ENCODE measurements at regions not wholly inside any gene's neighbourhood (a gene's known extent, or its start where the extent isn't known, plus 50 kb on each side); places are given as distances from the start of the nearest gene placed in this dataset.

DNA sequence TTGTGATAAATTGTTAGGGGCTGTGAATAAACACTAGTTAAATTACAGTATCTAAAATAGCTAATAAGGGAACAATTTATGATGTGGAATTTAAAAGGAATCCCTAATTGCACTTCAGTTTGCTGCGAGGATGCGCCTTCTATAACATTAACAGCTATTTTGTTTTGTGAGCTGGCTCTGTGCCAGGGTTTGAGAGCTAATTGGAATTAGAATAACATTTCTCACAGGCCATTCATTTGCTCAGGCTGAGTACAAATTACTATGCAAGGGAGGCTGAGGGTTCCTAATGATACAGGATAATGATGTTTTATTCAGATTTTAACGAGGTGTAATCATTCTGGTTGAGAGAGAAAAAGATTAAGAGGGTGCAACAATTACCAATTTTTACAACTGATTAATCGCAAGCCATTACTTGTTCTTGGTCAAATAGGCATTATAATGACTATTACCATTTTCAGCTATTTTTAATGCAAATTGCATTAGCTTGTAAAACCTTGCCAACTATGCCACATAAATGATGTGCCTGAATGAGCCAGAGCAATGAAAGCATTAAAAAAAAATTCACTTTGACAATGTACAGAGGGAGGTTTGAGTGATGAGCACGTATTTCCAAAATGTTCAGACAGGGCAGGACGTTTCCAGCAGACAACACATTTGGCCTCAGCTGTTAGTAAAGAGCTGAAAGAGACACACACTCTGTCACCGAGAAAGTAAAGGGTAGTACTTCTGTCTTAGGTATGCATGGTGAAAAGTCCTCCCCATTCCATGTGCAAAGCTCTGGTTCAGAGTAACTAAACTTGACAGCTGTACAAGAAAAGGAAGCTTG is 576.5 kb downstream of the TLE1 start:
- Histone ChIP-seq H3K27me3 (no peaks in the 10 kb centered on the region), H3K9me3 (no peaks in the 10 kb centered on the region), H3K36me3 (no peaks in the 10 kb centered on the region), H3K27ac (peak overlapping the region in 1 of 2 donors; percentile 31), H3K4me1 (peaks cover 0 to 11% of the 10 kb centered on the region in 2 donors), H3K4me3 (no peak overlapping the region)
- TF ChIP-seq, protein P1, sequence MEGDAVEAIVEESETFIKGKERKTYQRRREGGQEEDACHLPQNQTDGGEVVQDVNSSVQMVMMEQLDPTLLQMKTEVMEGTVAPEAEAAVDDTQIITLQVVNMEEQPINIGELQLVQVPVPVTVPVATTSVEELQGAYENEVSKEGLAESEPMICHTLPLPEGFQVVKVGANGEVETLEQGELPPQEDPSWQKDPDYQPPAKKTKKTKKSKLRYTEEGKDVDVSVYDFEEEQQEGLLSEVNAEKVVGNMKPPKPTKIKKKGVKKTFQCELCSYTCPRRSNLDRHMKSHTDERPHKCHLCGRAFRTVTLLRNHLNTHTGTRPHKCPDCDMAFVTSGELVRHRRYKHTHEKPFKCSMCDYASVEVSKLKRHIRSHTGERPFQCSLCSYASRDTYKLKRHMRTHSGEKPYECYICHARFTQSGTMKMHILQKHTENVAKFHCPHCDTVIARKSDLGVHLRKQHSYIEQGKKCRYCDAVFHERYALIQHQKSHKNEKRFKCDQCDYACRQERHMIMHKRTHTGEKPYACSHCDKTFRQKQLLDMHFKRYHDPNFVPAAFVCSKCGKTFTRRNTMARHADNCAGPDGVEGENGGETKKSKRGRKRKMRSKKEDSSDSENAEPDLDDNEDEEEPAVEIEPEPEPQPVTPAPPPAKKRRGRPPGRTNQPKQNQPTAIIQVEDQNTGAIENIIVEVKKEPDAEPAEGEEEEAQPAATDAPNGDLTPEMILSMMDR (IDR thresholded peaks at IDR 0.05) = no peak
- intact Hi-C loops (cut with DNase I) = no loop called here
- no peak for ATAC-seq
- peak in 2 of 4 donors; percentile 44 to 46 for DNase-seq

DNA sequence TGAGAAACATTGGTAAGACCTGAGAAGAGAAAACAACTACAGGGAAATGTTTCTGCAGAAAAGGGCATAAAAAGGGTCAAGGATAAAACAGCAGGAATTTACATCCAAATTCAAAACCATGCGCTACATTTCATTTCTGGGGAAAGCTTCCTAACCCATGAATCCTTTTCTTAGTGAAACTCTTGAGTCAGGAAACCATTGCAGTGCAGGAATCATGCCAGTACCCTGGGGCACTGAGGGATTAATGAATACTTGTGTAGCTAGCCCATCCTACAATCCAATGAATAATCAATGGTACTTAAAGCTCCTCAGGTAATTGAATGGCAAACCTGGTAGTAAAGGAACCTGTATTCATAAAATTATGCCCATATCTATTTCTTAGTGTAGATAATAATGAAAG is 580.5 kb downstream of the TLE1 start:
- Histone ChIP-seq H3K27me3 (peaks cover 0 to 6% of the 10 kb centered on the region in 2 donors), H3K9me3 (no peaks in the 10 kb centered on the region), H3K27ac (no peak overlapping the region), H3K36me3 (no peaks in the 10 kb centered on the region), H3K4me3 (no peak overlapping the region), H3K4me1 (peaks cover 0 to 4% of the 10 kb centered on the region in 2 donors)
- DNase-seq (no peak), ATAC-seq (no peak)
- intact Hi-C loops (cut with DNase I) = no loop called here
- TF ChIP-seq, protein P1 (IDR thresholded peaks at IDR 0.05) = no peak

- H3K4me3 ChIP-seq = no peak overlapping the region
- H3K27me3 ChIP-seq = peaks cover 0 to 6% of the 10 kb centered on the region in 2 donors
- TF ChIP-seq, protein P1 (IDR thresholded peaks at IDR 0.05) = no peak
- intact Hi-C loops (cut with DNase I) = no loop called here
- H3K9me3 ChIP-seq = no peaks in the 10 kb centered on the region
- H3K36me3 ChIP-seq = no peaks in the 10 kb centered on the region
- H3K27ac ChIP-seq = no peak overlapping the region
- DNase-seq (no peak), ATAC-seq (no peak)
- no peaks in the 10 kb centered on the region for H3K4me1 ChIP-seq
These were observed 581.0 kb downstream of the TLE1 start for GRCh38 chr9:81108391-81108790.

- Histone ChIP-seq H3K4me3 (no peak overlapping the region), H3K27ac (no peak overlapping the region), H3K4me1 (no peaks in the 10 kb centered on the region), H3K9me3 (peaks cover 0 to 1% of the 10 kb centered on the region in 2 donors), H3K27me3 (peaks cover 0 to 6% of the 10 kb centered on the region in 2 donors), H3K36me3 (no peaks in the 10 kb centered on the region)
- DNase-seq = no peak
- TF ChIP-seq, protein P1 (IDR thresholded peaks at IDR 0.05) = peak in 1 of 2 donors; percentile 31
- intact Hi-C loops (cut with DNase I) = no loop called here
- ATAC-seq = no peak
These were observed 585.5 kb downstream of the TLE1 start for GRCh38 chr9:81103597-81104471.

Data from left lung (tissue), 4 donors.